Stomach (tissue), 8 donors: ENCODE measurements at regions not wholly inside any gene's neighbourhood (a gene's known extent, or its start where the extent isn't known, plus 50 kb on each side); places are given as distances from the start of the nearest gene placed in this dataset.

Experiments used
- DNase-seq, 2 donors: peaks; one replicate each; pipeline versions ENCODE4 v3.0.0 to v3.0.0-alpha.2; 2013 to 2019
- H3K27ac ChIP-seq, 5 donors: fragments of 200-600 bp in 4 of 5; sonication (generic) in 4 of 5; one replicate each; pipeline ENCODE4 v1.5.1; 2013 to 2019; ENCODE audit warnings: mild to moderate bottlenecking in 1 of 5, moderate library complexity in 1 of 5
- H3K27me3 ChIP-seq, 3 donors: fragments of 200-600 bp; sonication (generic); one replicate each; pipeline ENCODE4 v1.5.1; 2017 to 2019; ENCODE audit warnings: mixed run types in 1 of 3
- H3K36me3 ChIP-seq, 4 donors: fragments of 200-600 bp; sonication (generic); 1 replicate in 3 of 4; 2 replicates in 1 of 4; pipeline ENCODE4 v1.5.1; 2016 to 2019
- H3K4me1 ChIP-seq, 4 donors: fragments of 200-600 bp; sonication (generic); one replicate each; pipeline ENCODE4 v1.5.1; 2016 to 2019
- H3K4me3 ChIP-seq, 4 donors: fragments of 200-600 bp; sonication (generic) in 3 of 4; one replicate each; pipeline ENCODE4 v1.5.1; 2016 to 2019; ENCODE audit warnings: mild to moderate bottlenecking in 1 of 4
- H3K9me3 ChIP-seq, 4 donors: fragments of 200-600 bp; sonication (generic); one replicate each; pipeline ENCODE4 v1.5.1; 2016 to 2019
- EP300 ChIP-seq: sonication (generic); formaldehyde crosslinking; IDR thresholded peaks from one replicate; pipeline ENCODE4 v1.6.1; 2017; ENCODE audit warnings: antibody characterized with exemption
- POLR2A ChIP-seq, 4 donors: fragments of 450-650 bp; IDR thresholded peaks; one replicate each; pipeline ENCODE4 v1.6.1; 2016; ENCODE audit warnings: antibody characterized with exemption in 4 of 4, control low read depth in 2 of 4, mild to moderate bottlenecking in 1 of 4, moderate library complexity in 1 of 4
- POLR2AphosphoS5 ChIP-seq, 3 donors: sonication (generic); formaldehyde crosslinking; IDR thresholded peaks; one replicate each; pipeline ENCODE4 v1.6.1; 2016; ENCODE audit warnings: antibody characterized with exemption in 3 of 3
- WGBS, 5 donors: extraction: QIAGEN DNeasy Blood & Tissue Kit in 3 of 5; methylation state at CpG; one replicate each; pipeline versions ENCODE4 v1.1.5 to v1.1.7; 2013 to 2018; 5-methylcytosine and 5-hydroxymethylcytosine counted together
- intact Hi-C: fragments of 100-400 bp; cut with DNase I; formaldehyde crosslinking; loops from one replicate; pipeline ENCODE4 v1.15.1; 2023; ENCODE audit warnings: low total_unique reads
- TF ChIP-seq, protein P1 (sequence below), 7 experiments: fragments of 450-650 bp in 4 of 7; fragments of 200-600 bp in 3 of 7; sonication (generic) in 3 of 7; IDR thresholded peaks; one replicate each; pipeline ENCODE4 v1.5.1; 2016 to 2019; ENCODE audit warnings: antibody characterized with exemption in 7 of 7, control low read depth in 2 of 7, mild to moderate bottlenecking in 1 of 7
- donor health status: healthy with polysubstance abuse.
- donor health status: Bipolar disorder and iron deficiency.
- donor health status: healthy.

DNA sequence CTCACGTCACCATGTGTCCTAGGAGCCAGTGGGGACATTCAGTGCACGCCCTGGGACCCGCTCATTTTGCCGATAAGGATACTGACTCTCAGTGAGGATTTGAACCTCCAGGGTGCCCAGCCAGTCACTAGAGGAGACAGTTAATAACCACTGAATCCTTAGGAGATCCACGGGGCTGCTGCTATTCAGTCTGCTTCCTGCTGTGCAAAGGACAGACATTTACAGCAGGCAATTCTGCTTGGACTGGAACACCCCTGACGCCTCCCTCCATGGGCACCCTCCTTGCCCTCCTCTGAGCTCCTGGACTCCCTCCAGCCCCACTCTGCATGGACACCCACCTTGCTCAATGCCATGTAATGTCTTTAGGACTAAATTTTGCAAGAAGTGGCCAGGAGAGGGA is 265.5 kb downstream of the EIPR1 start:
- TF ChIP-seq POLR2AphosphoS5 (IDR thresholded peaks at IDR 0.05) (no peak), EP300 (no peak)
- TF ChIP-seq, protein P1, sequence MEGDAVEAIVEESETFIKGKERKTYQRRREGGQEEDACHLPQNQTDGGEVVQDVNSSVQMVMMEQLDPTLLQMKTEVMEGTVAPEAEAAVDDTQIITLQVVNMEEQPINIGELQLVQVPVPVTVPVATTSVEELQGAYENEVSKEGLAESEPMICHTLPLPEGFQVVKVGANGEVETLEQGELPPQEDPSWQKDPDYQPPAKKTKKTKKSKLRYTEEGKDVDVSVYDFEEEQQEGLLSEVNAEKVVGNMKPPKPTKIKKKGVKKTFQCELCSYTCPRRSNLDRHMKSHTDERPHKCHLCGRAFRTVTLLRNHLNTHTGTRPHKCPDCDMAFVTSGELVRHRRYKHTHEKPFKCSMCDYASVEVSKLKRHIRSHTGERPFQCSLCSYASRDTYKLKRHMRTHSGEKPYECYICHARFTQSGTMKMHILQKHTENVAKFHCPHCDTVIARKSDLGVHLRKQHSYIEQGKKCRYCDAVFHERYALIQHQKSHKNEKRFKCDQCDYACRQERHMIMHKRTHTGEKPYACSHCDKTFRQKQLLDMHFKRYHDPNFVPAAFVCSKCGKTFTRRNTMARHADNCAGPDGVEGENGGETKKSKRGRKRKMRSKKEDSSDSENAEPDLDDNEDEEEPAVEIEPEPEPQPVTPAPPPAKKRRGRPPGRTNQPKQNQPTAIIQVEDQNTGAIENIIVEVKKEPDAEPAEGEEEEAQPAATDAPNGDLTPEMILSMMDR (IDR thresholded peaks at IDR 0.05) = no peak
- H3K4me1 ChIP-seq = no peaks in the 10 kb centered on the region
- no peak overlapping the region for H3K27ac ChIP-seq
- no peak overlapping the region for H3K4me3 ChIP-seq
- intact Hi-C loops = no loop called here
- no peaks in the 10 kb centered on the region for H3K27me3 ChIP-seq
- H3K36me3 ChIP-seq = no peaks in the 10 kb centered on the region
- no peak for DNase-seq
- no peaks in the 10 kb centered on the region for H3K9me3 ChIP-seq
- 84 to 94% (median 86%) methylated on average over 4 to 6 of the region's 6 CpGs for WGBS, 5 donors

DNA sequence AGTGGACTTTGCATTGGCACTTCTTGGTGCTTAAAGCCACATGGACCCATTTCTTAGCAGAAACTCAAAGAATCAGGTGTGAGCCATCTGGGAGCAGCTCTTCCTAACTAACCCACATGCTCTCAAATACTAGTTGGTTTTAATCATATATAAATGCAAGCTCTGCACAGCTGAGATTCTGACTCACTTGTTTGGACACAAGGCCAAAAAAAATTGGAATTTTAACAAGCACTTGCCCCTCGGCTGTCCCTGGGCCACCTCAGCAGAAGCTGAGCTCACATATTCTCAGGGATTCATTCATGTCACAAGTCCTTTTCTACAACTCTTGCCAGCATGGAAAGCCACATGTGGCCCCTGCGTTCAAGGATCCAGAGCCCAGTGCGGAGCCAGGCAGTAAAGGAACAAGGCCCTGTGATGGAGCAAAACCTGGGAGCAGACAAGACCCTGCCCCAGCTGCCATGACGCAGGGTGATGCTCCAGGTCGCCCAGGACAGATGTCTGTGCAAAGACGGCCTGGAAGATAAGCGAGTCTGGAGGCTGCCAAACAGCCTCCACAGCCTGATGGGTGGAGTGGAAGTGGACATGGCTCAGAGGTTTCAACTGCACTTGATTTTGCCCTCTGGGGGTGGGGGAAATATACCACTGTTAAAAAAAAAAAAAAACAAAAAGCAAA is 266.5 kb downstream of the EIPR1 start:
- no peak for DNase-seq

DNA sequence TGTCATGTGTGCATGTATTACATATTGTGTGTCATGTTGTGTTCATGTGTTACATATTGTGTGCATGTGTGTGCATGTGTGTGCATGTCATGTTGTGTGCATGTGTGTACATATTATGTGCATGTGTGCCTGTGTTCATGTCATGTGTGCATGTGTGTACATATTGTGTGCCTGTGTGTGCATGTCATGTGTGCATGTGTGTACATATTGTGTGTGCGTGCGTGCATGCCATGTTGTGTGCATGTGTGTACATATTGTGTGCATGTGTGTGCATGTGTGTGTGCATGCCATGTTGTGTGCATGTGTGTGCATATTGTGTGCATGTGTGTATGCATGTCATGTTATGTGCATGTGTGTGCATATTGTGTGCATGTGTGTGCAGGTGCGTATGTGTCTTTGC is 267.1 kb downstream of the EIPR1 start:
- TF ChIP-seq, protein P1 (IDR thresholded peaks at IDR 0.05) = no peak
- TF ChIP-seq POLR2A (IDR thresholded peaks at IDR 0.05) (no peak), EP300 (no peak), POLR2AphosphoS5 (IDR thresholded peaks at IDR 0.05) (no peak)
- WGBS, 5 donors = 90 to 99% (median 97%) methylated on average over 3 of the region's 3 CpGs
- Histone ChIP-seq H3K9me3 (no peaks in the 10 kb centered on the region), H3K27me3 (peaks cover 0 to 7% (median 0%) of the 10 kb centered on the region in 3 donors), H3K27ac (no peak overlapping the region), H3K4me3 (no peak overlapping the region), H3K4me1 (no peaks in the 10 kb centered on the region), H3K36me3 (no peaks in the 10 kb centered on the region)
- intact Hi-C loops = no loop called here
- DNase-seq = no peak

More for the DNA sequence above, 266.5 kb downstream of the EIPR1 start:
- Histone ChIP-seq H3K27ac (no peak overlapping the region), H3K27me3 (peaks cover 0 to 3% (median 0%) of the 10 kb centered on the region in 3 donors), H3K4me1 (no peaks in the 10 kb centered on the region), H3K9me3 (no peaks in the 10 kb centered on the region), H3K4me3 (no peak overlapping the region), H3K36me3 (no peaks in the 10 kb centered on the region)
- 81 to 93% (median 91%) methylated on average over 7 of the region's 7 CpGs for WGBS, 5 donors
- TF ChIP-seq POLR2A (IDR thresholded peaks at IDR 0.05) = no peak
- TF ChIP-seq EP300 = no peak
- TF ChIP-seq, protein P1 (IDR thresholded peaks at IDR 0.05) = no peak
- no peak for TF ChIP-seq POLR2AphosphoS5 (IDR thresholded peaks at IDR 0.05)
- intact Hi-C loops = no loop called here

DNA sequence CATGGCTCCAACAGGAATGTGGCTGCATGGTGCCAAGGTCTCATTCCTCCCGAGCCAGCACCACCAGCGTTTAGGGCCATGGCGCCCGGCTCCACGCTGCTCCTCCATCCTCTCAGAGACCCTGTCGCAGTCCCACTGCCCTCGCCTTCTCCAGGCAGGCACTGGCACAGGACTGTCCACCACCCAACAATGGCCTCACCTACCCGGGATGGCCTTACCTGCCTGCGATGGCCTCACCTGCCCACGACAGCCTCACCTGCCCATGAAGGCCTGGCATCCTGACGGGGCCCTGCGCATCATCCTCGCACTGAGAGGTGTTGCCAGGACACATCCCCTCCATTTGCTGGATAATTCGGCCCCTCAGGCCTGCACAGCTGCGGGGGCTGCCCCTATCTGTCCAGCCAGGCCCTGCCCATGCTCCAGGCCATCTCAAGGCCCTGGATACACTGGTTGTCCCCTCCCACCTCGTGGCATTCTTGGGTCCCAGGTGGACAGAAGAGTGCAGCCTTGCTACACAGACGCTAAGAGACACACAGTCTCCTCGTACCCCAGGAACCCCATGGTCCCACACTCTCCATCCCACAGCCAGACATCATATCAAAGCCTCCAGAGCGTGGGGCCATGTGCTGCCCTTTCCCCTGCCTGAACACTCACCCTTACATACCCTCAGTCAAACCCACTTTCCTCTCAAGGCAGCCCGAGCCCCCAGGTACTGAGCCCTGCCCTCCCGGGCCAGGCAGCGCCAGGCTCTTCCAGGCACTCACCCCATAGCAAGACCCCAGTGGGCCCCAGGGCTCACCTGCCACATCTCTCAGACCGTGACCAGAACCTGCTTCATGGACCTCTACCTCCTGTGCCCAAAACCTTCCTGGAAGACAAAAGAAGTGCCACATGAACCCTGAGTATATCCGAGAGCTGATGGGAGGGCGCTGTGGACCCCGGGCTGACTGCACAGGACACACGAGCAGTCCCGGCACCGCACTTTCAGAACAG is 268.6 kb downstream of the EIPR1 start:
- H3K4me1 ChIP-seq = no peaks in the 10 kb centered on the region
- peaks cover 0 to 7% (median 0%) of the 10 kb centered on the region in 3 donors for H3K27me3 ChIP-seq
- no peaks in the 10 kb centered on the region for H3K36me3 ChIP-seq
- TF ChIP-seq EP300 = no peak
- no peak for TF ChIP-seq POLR2AphosphoS5 (IDR thresholded peaks at IDR 0.05)
- TF ChIP-seq POLR2A (IDR thresholded peaks at IDR 0.05) = no peak
- H3K4me3 ChIP-seq = no peak overlapping the region
- intact Hi-C loops = no loop called here
- no peaks in the 10 kb centered on the region for H3K9me3 ChIP-seq
- 88 to 93% (median 92%) methylated on average over 28 to 29 of the region's 29 CpGs for WGBS, 5 donors
- H3K27ac ChIP-seq = no peak overlapping the region
- no peak for DNase-seq
